ENCODE measurements at regions not wholly inside any gene's neighbourhood (a gene's known extent, or its start where the extent isn't known, plus 50 kb on each side); places are given as distances from the start of the nearest gene placed in this dataset.
A peak's percentile ranks its signal among the peaks of the same experiment; 100 is the strongest.

GRCh38 chr6:111957623-111958315 is 84.5 kb upstream of the FYN start:
- no peak for DNase-seq (ENCODE audit: low read depth in 2 of 2)

DNA sequence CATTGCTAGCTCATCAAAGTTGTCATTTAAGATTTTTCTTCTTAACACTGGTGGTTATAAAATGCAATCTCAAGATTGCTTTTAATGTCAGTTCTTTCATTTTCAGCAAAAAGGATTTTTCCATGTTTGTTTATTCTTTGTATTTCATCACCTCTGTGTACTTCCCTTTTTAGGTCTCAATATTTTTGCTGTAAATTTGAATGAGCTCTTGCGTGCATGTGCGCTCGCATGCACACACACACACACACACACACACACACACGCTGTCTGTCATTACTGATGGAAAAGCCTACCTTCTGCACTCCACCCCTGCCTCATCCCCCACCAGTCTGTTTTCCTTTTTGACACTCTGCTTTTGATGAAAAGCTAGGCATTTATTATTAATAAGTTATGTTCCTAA is 85.3 kb upstream of the FYN start:
- no peak for DNase-seq (ENCODE audit: low read depth in 2 of 2)

DNA sequence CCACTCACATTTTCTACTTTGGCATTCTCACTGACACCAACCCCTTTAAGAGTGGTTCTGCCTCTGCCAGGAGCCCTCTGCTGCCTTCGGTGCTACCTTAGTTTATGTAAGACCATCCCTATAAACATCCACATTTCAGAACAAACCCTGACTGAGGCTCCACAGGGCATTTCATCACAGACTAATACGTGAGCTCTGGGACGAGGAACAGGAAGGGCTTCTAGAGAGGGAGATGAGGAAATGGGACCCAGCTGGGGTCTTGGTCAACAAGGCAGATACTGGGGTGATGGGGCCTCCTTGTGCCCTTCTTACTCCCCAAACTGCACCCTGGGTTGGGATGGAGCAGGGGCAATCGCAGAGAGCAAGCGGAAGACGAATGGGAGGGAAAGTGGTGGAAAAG is 86.5 kb upstream of the FYN start:
- DNase-seq (ENCODE audit: low read depth in 2 of 2) = no peak

GRCh38 chr6:111967131-111967530 is 86.8 kb upstream of the CCN6 start:
- no peak for DNase-seq (ENCODE audit: low read depth in 2 of 2)

DNA sequence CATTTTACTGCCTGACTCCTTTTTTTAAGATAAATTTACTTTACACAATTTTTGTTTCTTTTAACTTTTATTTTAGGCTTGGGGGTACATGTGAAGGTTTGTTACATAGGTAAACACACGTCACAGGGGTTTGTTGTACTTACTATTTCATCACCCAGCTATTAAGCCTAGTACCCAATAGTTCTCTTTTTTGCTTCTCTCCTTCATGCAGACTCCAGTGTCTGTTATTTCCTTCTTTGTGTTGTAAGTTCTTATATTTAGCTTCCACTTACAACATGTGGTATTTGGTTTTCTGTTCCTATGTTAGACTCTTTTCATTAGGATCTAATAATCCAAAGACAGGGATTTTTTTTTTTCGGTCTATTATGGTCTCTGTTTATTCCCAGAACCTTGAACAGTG is 83.5 kb upstream of the CCN6 start:
- DNase-seq (ENCODE audit: low read depth in 2 of 2) = no peak

DNA sequence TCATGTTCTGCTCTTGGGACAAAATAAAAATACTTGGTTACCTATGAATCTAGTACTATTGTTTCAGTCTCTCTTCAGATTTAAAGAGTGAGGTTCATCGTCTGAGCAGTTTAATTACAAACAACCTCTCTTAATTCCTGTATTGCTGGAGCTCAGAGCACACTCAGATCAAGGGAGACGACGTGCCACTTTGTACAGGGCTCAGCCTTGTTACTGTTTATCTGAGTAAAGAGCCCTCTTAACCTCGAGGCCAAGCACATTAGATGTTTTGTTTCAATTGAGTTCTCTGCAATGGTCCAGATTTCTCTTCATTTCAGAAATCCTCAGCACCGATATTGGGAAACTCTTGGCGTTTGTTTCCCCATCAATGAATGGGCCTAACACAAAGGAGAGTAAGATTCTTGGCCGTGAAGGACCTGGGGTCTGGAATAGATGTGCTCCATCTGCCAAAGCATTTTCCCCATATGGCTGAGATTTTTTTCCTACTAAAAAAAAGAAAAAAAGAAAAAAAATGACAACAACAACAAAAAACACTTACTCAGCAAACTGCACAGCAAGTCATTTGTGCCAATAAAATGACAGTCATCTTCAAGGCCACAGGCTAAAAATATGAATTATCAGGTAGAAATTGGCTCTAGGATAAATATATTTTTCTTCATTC is 82.6 kb upstream of the CCN6 start:
- DNase-seq (ENCODE audit: low read depth in 2 of 2) = no peak

GRCh38 chr6:111971866-111972532 is 81.9 kb upstream of the CCN6 start:
- DNase-seq (ENCODE audit: low read depth in 2 of 2) = no peak

GRCh38 chr6:111972745-111973117 is 81.2 kb upstream of the CCN6 start:
- no peak for DNase-seq (ENCODE audit: low read depth in 2 of 2)

- peak in 1 of 2 donors; percentile 28 for DNase-seq (ENCODE audit: low read depth in 2 of 2)
These were observed 80.7 kb upstream of the CCN6 start for GRCh38 chr6:111973118-111973761.

DNA sequence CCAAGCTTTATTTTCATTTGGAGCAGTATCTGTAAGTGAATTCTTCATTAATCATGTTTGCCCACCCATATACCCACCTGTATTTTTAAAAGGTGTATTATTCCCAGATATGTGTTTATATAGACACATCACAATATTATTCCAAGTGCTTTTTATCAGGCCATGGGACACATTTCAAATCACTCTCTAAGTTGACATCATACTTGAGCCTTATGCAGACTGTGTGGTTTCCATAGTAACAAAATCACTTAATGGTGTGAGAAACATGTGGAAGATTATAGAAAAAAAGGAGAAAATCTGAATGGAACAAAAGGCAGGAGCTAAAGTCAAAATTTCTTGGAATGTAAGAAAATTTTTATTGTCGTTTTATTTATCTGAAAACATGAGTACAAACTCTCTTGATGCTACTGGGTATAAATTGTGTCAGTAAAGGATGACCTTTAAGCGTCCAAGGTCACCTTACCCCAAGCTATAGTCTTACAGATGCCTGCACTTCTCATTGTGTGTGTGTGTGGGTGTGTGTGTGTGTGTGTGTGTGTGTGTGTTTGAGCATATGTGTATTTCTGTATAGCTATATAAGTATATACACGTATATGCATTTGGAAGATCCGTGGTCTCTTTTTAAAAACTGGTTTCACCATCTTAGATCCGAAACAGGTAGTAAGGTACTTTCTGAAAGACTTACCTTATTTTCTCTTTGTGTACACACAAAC is 79.8 kb upstream of the CCN6 start:
- no peak for DNase-seq (ENCODE audit: low read depth in 2 of 2)

DNA sequence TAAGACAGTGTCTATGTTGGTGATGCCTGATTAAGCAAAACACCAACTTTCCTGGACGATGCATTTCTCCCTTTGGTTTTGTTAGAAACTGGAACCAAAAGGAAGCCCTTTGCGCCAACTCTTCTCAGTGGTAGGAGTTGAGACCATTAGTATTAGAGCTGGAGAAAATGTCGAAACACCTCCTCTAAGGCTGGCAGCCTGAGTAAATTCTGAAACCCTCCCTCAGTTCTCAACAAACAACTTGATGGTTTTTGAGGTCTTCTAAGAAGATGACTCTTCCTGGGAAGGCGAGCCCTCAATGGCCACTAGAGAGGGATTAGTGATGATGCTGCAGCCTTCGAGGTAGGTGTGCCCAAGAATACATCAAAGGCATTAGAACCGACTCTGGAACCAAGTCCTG is 78.4 kb upstream of the CCN6 start:
- DNase-seq (ENCODE audit: low read depth in 2 of 2) = no peak

GRCh38 chr6:111976139-111976538 is 77.8 kb upstream of the CCN6 start:
- DNase-seq (ENCODE audit: low read depth in 2 of 2) = no peak

GRCh38 chr6:111978532-111979149 is 75.3 kb upstream of the CCN6 start:
- DNase-seq (ENCODE audit: low read depth in 2 of 2) = no peak

GRCh38 chr6:111979633-111980032 is 74.3 kb upstream of the CCN6 start:
- no peak for DNase-seq (ENCODE audit: low read depth in 2 of 2)

DNA sequence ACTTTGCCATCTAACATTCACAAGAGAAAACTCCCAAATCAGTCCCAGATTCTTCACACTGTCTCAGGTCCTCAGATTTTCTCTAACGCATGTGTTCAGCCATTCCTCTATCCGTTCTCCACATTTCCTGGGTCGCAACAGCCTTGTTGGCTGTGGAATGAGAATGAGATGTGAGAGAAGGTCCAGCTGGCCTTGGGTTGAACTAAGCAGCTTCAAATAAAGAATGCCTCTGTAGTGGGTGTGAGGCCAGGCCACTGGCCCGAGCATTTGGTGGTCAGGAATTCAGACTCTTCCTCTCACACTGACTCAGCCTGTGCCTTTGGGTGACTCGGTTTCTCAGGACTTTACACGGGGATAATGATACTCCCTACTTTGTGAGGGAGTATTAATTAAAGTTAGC is 73.8 kb upstream of the CCN6 start:
- DNase-seq (ENCODE audit: low read depth in 2 of 2) = no peak

- no peak for DNase-seq (ENCODE audit: low read depth in 2 of 2)
These were observed 72.7 kb upstream of the CCN6 start for GRCh38 chr6:111980971-111981840.

GRCh38 chr6:111982681-111983080 is 71.2 kb upstream of the CCN6 start:
- no peak for DNase-seq (ENCODE audit: low read depth in 2 of 2)

DNA sequence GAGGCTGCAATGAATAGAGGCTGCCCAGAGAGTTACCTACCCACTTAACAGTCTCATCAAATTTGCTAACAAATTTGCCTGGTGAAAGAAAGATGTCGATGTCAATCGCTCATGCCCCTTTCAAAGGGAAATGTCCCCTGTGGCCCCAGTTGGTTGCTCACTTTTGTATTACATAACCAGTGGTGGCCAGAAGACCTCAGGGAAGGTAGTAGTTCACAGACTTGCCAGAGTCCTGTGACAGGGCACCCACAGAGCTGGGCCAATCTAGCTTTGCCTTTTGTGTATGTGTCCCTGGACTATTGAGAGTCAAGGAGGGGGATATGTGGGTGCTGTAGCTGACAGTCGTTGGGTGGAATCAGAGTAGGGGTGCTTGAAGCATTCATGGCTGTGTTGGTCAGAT is 70.7 kb upstream of the CCN6 start:
- DNase-seq (ENCODE audit: low read depth in 2 of 2) = no peak

DNA sequence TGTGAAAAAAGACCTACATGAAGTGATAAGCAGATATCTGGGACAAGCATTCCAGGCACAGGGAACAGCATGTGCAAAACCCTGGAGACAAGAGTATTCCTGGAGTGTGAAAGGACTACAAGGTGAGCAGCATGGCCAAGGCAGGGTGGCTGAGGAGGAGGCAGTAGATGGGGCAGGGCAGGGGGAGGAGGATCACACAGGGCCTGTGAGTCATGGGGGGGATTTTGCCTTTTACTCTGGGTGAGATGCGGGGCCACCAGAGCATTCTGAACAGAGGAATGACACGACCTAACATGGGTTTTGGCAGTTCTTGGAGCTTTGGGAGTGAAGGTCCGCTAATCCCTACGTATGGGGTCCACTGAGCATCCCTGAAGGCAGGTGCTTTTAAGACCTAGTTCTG is 69.8 kb upstream of the CCN6 start:
- no peak for DNase-seq (ENCODE audit: low read depth in 2 of 2)

DNA sequence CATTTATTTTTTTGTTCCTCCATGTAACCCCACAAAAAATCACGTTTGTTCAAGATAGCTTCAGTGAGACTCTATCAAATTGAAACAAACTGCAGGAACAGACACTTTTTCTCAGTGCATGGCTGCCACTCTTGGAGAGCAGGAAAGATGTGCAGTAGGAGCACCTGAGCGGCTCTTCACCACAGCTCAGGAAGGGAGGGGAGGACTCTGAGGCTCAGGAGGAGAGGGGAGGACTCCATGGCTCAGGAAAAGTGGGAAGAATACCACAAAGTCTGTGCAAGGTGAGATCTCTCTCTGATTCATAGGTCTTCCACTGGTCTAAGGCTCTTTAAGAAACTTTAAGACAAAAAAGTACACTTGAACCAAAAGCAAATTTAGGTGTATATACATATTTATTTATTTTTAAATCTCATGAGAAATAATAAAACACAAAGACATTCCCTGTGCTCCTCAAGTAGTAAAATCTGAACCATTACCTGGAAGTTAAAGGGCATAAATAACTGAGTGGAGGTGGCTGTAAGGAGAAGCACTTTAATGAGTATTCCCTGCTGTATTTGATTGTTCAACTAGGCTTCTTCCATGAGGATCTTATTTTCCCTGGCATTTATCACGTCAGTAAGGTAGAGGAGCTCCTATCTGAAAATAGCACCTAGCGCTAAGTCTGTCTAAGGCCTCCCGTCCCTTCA is 69.2 kb upstream of the CCN6 start:
- DNase-seq (ENCODE audit: low read depth in 2 of 2) = no peak
